NCI-H2081 (cell line): ENCODE measurements at regions not wholly inside any gene's neighbourhood (a gene's known extent, or its start where the extent isn't known, plus 50 kb on each side); places are given as distances from the start of the nearest gene placed in this dataset.

Experiments
- DNase-seq, 2 experiments: peaks; one replicate each; lab custom pipeline; 2025; lab: John Stamatoyannopoulos, UW

DNA sequence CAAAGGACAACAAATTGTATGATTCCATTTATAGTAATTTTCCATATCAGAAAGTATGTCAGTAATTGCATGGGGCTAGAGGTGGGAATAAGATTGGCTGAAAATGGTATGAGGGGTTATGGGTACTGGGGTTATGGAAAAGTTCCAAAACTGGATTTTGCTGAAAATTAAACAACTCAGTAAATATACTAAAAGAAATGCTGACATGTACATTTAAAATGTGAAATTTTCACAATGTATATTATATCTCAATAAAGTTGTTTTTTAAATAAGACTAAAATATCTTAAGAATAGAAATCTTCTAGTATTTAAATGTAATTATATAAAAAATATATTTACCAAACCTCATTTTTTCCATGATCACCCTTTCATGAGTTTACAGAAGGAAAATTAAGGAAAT, 844.9 kb upstream of the SLIT2 start:
- no peak for DNase-seq

DNA sequence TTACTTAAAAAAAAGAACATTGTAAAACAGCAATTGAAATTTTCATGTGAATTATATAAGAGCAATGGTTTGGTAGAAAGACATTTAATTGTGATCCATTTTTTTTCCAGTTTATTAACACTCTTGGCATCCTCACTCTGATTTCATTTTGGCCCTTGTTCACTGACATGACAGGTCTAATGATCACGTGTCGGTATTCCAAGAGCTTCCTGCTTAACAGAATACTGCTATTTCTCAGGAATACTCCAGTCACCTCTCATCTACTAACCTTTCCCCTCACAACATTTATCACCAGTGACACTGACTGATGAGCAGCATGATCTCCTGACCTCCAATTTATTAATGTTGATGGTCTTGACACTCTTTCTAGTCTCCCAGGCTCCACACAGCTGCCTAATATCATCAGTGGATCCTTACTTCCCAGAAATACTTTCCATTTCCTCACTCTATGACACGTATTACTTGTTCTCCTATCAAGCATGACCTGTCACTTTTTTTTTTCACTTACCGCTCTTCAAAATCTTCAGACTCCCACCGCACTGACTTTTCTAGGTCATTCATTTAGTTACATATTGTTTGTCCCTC, 847.8 kb upstream of the SLIT2 start:
- DNase-seq: no peak

DNA sequence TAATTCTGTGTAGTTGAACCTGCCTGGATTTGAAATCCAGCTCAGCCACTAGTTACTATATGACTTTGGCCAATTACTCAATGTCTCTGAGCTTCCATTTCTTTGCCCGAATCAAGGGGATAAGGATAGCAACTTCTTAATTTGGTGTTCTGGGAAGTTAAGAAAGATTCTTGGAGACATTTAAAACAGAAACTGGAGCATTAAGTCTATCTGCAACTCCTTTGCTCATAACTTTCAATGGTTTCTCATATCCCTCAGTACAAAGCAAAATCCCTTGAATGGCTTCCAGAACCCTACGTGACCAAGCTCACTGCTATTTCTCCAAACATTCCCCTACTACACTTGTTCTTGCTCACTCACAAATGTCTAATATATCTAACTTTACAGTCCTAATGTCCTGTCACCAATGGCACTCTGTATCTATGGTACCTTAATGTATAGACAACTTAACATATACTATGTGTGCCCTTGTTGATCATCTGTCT, 849.1 kb upstream of the SLIT2 start:
- no peak for DNase-seq

DNA sequence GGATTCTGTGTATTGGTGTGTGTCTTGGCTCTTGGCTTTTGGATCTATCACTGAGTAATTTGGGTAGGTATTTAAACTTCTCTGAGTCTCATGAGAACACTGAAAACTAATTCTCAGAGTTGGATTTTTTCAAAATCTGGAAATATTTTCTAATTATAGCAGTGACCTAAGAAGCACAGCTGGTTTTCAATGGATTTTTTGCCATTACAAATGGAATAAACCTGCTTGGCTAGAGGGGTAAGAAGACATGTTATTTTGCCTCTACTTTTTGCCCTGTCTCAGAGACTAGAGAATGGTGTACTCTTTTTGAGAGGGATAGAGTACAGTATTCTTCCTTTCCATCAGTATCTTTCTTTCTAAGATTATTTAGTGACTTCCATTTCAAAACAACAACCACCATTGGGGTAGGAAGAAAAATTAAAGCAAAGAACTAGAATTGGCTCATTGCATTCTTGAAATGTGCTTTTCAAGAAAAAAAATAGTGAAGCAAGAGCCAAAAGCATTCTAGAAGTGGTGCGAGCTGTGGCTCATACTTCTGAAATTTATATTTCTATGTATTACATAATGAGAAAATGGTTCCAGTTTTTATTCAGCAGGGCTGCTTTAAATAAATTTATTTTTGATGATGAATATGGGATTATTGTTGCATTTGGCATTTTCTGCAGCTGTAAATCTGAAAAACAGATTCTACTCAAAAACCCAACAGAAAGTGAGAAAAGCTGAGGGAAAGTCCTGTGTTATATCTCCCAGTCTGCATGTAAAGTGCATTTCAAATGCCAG, 850.2 kb upstream of the SLIT2 start:
- DNase-seq: no peak

DNA sequence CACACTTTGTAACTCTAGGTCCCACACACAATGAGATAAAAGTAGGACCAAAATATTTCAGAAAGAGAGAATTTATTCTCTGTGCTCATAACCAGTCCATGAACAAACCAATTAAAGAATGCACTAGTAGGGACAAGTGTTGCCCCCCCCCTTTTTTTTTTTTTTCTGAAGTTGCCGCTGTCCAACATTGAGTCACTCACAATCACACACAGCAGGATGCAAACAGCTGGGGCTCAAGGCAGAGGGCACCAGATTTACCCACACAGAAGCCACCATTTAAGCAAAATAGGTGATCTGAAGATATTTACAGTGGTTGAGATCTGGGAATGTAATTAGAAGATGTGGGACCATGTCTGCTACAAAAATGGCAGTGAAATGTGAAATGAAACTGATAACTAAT, 850.9 kb upstream of the SLIT2 start:
- no peak for DNase-seq

DNA sequence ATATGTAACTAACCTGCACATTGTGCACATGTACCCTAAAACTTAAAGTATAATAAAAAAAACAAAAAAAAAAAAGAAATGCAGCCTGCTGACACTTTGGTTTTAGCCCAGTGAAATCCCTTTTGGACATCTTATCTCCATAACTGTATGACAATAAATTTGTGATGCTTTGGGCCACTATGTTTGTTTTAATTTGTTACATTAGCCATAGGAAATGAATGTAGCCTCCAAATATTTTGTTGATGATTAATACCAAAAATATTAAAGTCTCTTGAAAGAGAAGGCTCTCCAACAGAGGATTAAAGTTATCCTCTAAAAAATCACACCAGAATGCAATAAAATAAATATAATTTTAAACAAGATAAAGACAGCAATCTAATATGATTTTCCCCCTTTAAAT, 852.7 kb upstream of the SLIT2 start:
- DNase-seq: no peak

DNA sequence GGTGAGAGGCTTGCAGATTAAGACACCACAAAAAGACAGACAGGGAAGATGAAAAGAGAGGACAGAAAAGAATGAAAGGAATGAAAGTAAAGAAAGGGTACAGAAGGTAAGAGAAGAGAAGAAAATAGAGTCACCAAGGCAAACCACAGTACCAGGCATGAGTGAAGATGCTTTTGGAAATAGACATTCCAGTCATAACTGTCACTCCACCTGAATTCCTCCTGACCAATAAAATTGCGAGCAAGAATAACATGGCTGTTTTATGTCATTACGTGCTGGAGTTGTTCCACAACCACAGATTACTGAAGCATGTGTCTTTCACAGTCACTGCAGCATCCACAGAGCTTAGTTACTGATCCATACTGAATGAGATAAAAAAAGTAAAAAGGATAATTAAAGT, 864.9 kb upstream of the SLIT2 start:
- DNase-seq: no peak

DNA sequence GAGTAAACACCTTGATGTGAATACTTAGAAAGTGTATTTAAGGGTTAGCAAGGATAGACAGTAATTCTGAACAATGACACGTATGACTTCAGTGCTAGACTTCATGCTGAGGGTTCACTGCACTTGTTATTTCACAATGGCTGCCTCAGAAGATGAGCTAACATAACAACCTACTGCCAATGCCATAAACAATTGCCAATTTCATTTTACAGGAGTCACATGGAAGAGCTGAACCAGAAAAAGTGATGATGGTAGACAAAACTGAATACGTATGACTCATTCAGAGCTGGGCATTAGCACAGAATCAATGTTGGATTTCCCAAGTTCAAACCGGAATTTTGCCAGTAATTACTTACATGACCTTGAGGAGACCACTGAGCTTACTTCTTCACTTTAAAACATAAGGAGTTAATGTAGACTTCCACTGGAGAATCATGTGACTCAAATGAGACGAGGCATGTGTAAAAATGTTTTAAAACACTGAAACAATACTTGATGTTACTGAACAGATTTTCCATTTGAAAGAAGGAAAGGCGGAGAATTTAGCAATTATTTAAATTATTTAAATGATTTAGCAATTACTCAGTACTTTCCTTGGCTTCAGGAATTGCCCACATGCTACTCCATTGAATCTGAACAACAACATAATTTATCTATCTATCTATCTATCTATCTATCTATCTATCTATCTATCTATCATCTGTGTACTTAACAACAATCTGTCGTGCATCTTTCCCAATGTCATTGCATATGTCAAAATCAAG, 868.5 kb upstream of the SLIT2 start:
- DNase-seq: no peak

DNA sequence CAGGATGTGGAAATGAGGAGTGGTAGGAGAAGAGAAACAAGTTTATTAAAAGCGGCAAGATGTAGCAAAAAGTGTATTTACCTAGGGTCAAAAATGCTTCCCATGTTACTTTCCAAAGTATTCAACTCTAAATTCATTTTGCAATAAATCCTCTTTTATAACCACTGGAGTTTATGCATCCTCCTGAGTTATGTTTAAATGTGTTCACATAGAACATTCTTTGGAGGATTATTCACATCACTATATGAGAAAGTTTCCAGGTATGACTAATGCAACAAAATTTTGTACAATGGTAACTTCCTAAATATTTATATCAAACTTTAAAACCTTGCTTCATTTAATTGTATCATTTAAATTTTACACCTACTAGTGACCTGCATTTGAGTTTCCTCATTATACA, 870.6 kb upstream of the SLIT2 start:
- no peak for DNase-seq

DNA sequence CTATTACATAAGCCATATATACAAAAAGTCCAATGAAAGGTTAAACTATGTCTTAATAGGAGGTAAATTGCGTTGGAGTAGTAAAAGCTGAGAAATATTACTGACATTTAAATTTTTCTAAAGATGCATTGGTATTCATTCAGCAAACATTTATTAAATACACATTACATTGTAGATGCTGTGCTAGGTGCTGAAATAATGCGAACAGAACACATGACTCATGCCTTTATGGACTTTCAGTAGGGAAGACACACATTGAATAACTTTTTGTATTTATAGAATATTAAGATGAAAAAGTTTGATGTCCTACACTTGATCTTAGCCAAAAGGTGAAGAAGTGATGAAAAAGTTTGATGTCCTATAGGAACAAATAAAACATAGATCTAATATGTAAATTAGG, 871.1 kb upstream of the SLIT2 start:
- DNase-seq: no peak

DNA sequence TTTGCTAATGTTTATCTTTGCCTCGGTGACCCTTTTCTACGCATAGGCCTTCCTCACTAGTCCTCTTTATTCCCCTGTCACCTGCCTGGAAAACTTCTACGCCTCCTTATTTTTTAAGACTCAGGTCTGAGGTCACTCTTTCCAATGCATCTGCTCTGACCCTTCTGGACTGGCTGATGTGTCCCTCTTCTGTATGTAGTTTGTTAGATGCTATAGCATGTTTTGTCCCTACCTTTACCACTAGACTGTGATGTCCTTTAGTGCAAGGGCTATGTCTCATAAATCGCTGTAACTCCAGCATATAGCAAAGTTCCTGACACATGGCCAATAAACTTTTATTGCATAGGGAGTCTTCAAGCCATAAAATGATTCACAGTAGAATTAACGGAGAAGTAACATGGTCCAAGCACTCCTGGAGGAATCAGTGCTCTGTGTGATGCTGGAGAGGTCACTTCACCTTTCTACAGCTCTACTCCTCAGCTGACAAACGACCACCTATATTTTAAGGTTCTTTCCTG, 872.5 kb upstream of the SLIT2 start:
- DNase-seq: no peak

DNA sequence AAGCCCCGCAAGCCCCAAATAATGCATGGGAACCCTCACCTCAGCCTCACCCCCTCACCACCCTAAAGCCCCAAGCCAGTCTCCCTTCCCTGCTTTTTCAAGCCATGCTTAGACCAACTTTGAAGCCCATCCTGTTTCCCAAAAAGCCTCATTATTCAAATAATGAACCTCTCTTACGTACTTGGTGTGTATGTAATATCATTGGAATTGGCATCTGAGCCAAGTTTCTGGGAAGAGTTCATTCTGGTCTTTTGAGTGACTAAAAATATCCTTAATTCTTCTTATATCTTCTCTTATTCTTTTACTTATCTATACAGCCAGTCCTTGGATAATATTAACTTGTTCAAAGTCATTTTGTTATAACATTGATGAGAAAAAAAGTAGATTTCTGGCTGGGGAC, 875.8 kb upstream of the SLIT2 start:
- no peak for DNase-seq

DNA sequence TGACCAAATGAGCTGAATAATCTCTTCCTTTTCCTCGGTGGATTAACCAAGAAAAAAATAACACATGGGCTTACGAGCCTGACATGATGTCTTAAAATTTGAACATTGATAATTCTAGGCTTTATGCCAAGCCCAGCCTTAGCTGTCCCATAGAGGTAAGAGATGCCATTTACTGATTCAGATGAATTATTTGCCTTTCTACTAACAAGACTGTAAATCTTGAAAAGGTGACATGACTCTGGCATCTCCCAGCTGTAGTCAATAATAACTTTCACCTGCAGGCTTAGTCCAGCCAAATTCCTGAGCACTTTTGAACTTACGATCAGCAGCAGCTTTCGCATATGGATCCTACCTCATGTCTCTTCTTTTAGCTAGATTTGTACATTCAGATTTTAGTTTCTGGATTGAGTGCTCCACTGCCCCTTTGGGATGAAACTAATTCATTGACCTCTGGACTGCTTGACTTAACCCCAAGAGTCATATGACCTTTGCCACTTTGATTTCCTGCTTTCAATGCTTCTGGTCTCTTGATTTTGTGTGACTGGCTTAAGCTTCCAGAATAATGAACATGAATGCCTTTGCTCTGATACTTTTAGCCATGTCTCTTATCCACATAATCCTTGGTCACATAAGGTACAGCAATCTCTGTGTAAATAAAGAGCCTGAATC, 876.4 kb upstream of the SLIT2 start:
- DNase-seq: no peak

DNA sequence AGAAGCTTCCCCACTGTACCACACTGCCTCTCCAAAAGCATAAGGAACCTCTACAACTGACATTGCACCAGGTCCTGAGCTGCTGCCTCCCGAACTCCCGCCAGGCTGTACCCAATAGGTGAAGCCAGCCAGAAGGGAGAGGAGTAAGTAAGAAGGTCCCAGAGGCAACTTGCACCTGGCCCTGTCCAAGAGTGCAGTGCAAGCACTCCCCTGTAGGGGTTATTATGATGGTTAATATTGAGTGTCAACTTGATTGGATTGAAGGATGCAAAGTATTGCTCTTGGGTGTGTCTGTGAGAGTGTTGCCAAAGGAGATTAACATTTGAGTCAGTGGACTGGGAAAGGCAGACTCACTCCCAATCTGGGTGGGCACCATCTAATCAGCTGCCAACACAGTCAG, 879.3 kb upstream of the SLIT2 start:
- no peak for DNase-seq

DNA sequence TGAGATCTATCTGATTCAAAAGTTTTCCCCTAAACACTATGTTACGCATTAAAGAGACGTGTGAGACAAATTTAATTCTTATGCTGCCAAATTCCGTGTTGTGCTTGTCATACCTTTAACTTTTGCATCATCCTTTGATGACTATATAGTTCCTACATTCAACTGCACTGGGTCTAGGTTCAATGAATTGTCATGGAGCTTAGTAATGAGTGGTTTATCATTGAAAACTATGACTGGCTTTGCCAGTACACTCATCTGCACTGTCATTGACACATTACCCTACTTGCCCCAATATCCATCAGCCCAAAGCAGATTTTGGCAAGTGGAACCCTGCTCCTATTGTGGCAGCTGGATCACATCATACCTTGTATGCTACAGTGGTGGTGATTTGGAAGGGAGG, 882.9 kb upstream of the SLIT2 start:
- no peak for DNase-seq

DNA sequence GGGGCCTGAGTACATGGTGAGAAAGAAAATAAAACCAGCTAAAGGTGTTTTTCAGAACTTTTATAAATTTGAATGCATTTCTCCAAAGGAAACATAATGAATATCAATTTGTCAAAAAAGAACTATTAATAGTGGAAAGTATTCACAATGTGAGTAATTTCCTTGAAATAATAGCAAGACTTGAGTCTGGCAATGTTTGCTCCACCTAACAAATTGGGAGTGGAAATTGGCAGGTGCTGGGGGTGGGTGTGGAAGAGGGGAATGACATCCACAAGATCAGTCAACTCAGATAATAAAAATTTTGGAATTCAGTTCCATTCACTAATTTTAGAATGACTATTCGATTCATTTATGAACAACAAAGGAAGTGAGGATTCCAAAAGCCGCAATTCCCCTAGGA, 884.8 kb upstream of the SLIT2 start:
- no peak for DNase-seq

DNA sequence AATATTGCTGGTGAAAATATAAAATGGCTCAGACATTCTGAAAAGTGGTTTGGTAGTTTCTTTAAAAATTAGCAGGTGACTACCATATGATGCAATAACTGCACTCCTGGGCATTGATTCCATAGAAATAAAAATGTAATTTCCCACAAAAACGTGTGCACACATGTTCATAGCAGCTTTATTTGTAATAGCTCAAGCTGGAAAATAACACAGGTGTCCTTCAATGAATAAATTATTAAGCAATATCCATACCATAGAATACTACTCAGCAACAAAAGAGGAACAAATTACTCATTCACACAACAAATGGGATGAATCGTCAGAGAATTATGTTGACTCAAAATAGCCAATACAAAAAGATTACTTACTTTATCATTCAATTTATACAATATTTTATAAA, 893.7 kb upstream of the SLIT2 start:
- no peak for DNase-seq

DNA sequence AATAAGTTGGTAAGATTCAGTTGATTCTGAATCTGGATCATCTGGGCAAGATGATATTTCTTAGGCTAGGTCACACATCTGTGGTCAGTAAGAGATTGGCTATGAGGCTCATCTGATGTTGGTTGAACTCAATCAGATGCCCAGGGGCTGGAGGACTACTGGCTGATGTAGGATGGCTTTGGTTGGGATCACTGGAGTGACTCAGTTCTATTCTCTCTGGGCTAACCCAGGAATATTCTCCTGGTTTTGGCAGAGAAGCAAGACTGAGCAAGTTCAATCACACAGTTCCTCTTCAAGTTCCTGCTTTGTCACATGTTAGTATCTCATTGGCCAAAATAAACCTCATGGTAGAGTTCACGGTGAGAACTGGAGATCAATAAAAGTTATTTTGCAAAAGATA, 902.3 kb upstream of the SLIT2 start:
- no peak for DNase-seq

DNA sequence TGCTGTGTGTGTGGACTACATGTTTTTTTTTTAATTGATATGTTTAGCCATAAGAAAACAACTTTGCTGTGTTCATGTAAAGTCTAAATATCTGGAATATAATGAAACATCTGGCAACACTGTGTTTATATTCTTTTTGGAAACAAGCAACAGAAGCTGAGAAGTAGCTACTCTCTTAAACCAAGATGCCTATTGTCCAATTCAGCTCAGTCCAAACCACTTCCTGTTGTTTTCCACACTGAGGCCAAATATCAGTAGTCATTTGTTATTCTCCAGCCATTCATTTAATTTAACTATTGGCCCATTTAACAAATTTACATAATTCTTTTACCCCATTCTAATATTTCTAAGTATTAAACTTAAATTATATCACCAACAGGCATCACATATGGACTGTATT, 903.0 kb upstream of the SLIT2 start:
- DNase-seq: no peak

DNA sequence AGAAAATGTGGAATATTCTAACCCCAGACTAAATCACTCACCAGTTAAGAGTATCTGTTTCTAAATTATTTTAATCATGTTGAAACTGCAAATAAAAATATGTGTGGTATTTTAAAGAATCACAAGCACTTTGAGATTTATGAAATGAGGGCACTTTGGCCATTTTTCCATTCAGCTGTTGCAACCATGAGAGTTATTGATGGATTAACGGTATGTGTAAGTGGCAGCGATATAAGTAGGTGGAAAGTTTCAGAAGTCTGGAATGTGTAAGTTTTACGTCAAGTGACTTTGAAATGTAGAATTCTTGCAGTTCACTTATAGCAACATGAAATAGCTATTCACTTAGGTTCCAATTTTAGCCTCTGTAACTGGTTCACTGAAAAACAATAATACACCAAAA, 905.1 kb upstream of the SLIT2 start:
- DNase-seq: no peak

DNA sequence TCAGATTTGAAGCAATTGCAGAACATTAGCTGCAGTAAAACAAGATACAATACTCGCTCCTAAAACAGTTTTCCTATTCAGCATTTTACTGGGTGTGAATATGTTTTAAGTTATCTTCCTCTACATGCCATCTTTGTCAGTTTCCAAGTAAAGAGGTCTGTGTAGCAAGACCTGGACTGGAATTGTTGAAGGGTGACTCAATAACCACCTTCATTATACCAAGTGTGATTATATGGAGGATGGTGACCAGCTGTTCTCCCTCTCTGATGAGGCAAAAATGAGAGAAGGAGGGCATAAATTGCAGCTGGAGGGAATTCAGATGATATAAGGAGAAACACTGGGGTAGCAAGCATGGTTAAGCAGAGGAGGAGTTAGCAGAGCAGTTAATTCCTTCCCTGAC, 922.1 kb upstream of the SLIT2 start:
- no peak for DNase-seq

DNA sequence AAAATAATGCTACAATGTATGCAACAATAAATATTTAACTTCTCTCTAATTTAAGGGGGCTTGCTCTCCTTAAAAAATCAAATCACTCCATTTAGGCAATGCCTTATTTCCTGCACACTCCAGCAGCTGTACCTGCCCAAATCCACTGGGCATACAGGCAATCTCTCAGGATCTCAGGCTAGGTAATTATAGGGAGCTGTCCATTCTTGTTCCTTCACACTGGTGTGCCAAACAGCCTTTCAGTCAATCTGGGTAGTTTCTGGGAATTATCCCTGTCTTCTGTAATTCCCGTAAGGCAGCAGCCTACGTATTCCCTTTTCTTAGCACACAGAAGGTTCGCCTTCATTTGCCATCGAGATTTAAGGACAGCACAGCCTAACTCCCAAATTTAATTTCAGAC, 922.6 kb upstream of the SLIT2 start:
- DNase-seq: peak; percentile 6 to 40
